ENCODE measurements at regions not wholly inside any gene's neighbourhood (a gene's known extent, or its start where the extent isn't known, plus 50 kb on each side); places are given as distances from the start of the nearest gene placed in this dataset.

- Histone ChIP-seq H3K18ac (ENCODE audit: extremely low read depth, low read length) (no peak overlapping the region), H3K4me2 (ENCODE audit: insufficient read depth in 1 of 2, low read depth in 2 of 2, low read length in 2 of 2) (no peak overlapping the region), H4K91ac (replicated peaks; ENCODE audit: insufficient read length, low read length) (no peak overlapping the region), H3K36me3 (ENCODE audit: control insufficient read depth in 2 of 4, insufficient read depth in 4 of 4, low read length in 3 of 4) (no peaks in the 10 kb centered on the region), H3K79me2 (ENCODE audit: control insufficient read depth in 1 of 2, insufficient read depth in 2 of 2, low read length in 2 of 2) (no peaks in the 10 kb centered on the region), H4K8ac (ENCODE audit: extremely low read depth, insufficient read depth, low read length) (no peak overlapping the region), H3K4ac (replicated peaks; ENCODE audit: insufficient read length, low read depth, low read length) (no peak overlapping the region), H3K23me2 (ENCODE audit: low read depth, low read length) (no peaks in the 10 kb centered on the region), H3K4me1 (replicated peaks in 1 of 4; ENCODE audit: control insufficient read depth in 3 of 4, insufficient read depth in 4 of 4, low read length in 3 of 4) (no peaks in the 10 kb centered on the region), H3K79me1 (ENCODE audit: low read depth, low read length) (no peaks in the 10 kb centered on the region), H2BK120ac (replicated peaks; ENCODE audit: low read depth, low read length) (no peak overlapping the region), H2AK5ac (ENCODE audit: low read depth, low read length) (no peak overlapping the region), H3K9ac (replicated peaks in 1 of 4; ENCODE audit: extremely low read depth in 1 of 4, low read depth in 3 of 4, low read length in 3 of 4) (no peak overlapping the region), H2BK20ac (ENCODE audit: low read length) (no peak overlapping the region), H3K9me3 (ENCODE audit: insufficient read depth in 2 of 2, low read depth in 1 of 2, low read length in 1 of 2) (no peaks in the 10 kb centered on the region), H2AFZ (ENCODE audit: low read length) (no peak overlapping the region), H2BK15ac (ENCODE audit: low read length) (no peak overlapping the region), H4K5ac (ENCODE audit: insufficient read length, low read depth, low read length) (no peak overlapping the region), H3K56ac (replicated peaks; ENCODE audit: insufficient read length, low read depth, low read length) (no peak overlapping the region), H2BK5ac (ENCODE audit: low read depth, low read length) (no peak overlapping the region), H3K27ac (ENCODE audit: low read depth, low read length) (no peak overlapping the region), H3K4me3 (ENCODE audit: extremely low read depth in 1 of 4, insufficient read depth in 2 of 4, low read depth in 3 of 4, low read length in 4 of 4) (no peak overlapping the region), H4K20me1 (replicated peaks in 1 of 2; ENCODE audit: control insufficient read depth in 1 of 2, insufficient read depth in 2 of 2, low read length in 2 of 2) (no peaks in the 10 kb centered on the region), H3K14ac (ENCODE audit: insufficient read length) (no peak overlapping the region), H3K27me3 (replicated peaks in 1 of 4; ENCODE audit: control insufficient read depth in 3 of 4, extremely low read depth in 1 of 4, insufficient read depth in 3 of 4, low read length in 3 of 4) (no peaks in the 10 kb centered on the region), H2BK12ac (ENCODE audit: low read depth, low read length) (no peak overlapping the region), H3K23ac (ENCODE audit: insufficient read length) (no peak overlapping the region)
- ChIA-PET CTCF (ENCODE audit: partially characterized antibody) (interaction anchor here (0.9 kb wide), 2 partner anchors 14 to 221 kb away, joined by 3 read pairs; no protein-coding TSS in a partner anchor), POLR2A (ENCODE audit: partially characterized antibody) (no interaction called here)
- 89% methylated on average over 8 of the region's 8 CpGs; no CpG with 5 or more reads in 1 of the 2 experiments for WGBS, 2 experiments (ENCODE audit: extremely low coverage in 1 of 2, insufficient coverage in 1 of 2, insufficient read length in 1 of 2, insufficient replicate concordance in 2 of 2, low coverage in 1 of 2, low lambda C conversion rate in 2 of 2, missing lambda C conversion rate in 1 of 2)
- TF ChIP-seq EGR1 (IDR thresholded peaks at IDR 0.05; ENCODE audit: borderline replicate concordance, low read depth, low read length) (no peak), USF2 (IDR thresholded peaks at IDR 0.05; ENCODE audit: low read length) (peak; percentile 33; the same call in 1 of the 2 replicates)
- no peak for DNase-seq (ENCODE audit: low read depth in 1 of 2, low spot score in 2 of 2)
- no peak for FAIRE-seq
Observed at GRCh38 chr12:114794049-114794558, 110.1 kb upstream of the TBX3 start.

All from H1 (cell line).